ENCODE measurements at regions not wholly inside any gene's neighbourhood (a gene's known extent, or its start where the extent isn't known, plus 50 kb on each side); places are given as distances from the start of the nearest gene placed in this dataset.
A peak's percentile ranks its signal among the peaks of the same experiment; 100 is the strongest.

DNA sequence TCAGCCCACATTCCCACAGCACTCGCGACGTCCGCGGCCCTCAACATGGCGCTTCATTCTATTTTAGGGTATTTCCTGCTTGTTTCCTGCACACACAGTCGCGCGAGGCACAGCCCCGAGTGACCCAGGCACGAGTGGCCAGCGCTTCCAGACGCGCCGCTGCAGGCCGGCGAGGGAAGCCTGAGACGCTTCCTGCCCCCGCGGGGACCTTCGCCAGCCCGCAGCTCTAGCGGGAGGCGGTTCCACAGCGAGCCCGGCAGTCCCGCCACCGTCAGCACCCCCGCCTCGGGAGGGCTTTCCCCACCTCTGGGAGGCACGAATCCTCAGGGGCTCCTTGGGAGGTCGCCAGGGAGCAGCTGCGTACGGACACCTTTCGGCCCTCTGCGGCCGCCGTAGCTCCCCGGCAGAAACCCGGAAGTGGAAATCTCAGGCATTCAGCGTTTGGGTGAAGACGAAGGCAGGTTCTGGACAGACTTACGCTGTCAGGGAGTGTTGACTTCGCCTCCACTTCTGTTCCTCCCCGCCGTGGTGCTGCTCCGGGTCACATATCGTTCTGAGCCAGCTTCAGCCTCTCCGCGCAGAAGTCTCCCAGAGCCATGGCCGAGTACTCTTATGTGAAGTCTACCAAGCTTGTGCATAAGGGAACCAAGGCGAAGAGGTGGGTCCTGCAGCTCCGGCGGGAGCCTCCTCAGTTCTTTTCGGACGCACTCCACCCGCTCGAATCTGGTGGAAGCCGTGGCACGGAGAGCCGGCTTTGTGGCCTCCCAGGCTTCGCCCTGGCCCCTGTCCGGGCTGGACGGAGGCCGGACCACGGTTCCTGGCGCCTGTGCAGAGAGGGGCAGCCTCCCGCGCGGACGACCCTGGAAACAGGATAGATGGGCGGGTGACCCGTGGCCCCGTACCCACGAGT is 2925.9 kb upstream of the OR11H1 start (continued):
- TF ChIP-seq BRF1 (IDR thresholded peaks at IDR 0.05; ENCODE audit: borderline replicate concordance, extremely low read depth, insufficient read length) (no peak), SMAD2 (IDR thresholded peaks at IDR 0.05; ENCODE audit: low read depth, low read length) (no peak), PHF8 (IDR thresholded peaks at IDR 0.05; ENCODE audit: borderline replicate concordance, low read length) (peak; percentile 62), SETDB1 (IDR thresholded peaks at IDR 0.05; ENCODE audit: low read length) (no peak), HCFC1 (IDR thresholded peaks at IDR 0.05; ENCODE audit: low read depth, low read length) (peak; percentile 67), CHCHD3 (CRISPR knock-in tag; IDR thresholded peaks at IDR 0.05) (no peak), NR2C1 (IDR thresholded peaks at IDR 0.05) (peak; percentile 59), NR2C1 (tag; IDR thresholded peaks at IDR 0.05) (peak; percentile 80), EZH2 (IDR thresholded peaks at IDR 0.05; ENCODE audit: borderline replicate concordance, low read depth, low read length) (no peak), ZNF224 (CRISPR knock-in tag; IDR thresholded peaks at IDR 0.05) (no peak), ZNF347 (CRISPR knock-in tag; IDR thresholded peaks at IDR 0.05; ENCODE audit: low read depth) (no peak), DACH1 (IDR thresholded peaks at IDR 0.05; ENCODE audit: partially characterized antibody) (no peak), PHF20 (IDR thresholded peaks at IDR 0.05; ENCODE audit: partially characterized antibody) (peak; percentile 69), CSDE1 (IDR thresholded peaks at IDR 0.05) (no peak), TARDBP (IDR thresholded peaks at IDR 0.05) (peak; percentile 85; the same call in 1 of the 2 replicates), SLC30A9 (CRISPR knock-in tag; IDR thresholded peaks at IDR 0.05) (no peak), ZNF707 (CRISPR knock-in tag; conservative IDR thresholded peaks at IDR 0.05) (no peak), TEAD1 (CRISPR knock-in tag; IDR thresholded peaks at IDR 0.05) (0 out of 4 replicates have a peak, but pooled peaks of 1 of the 2 experiments have one; percentile 6), ZNF583 (CRISPR knock-in tag; IDR thresholded peaks at IDR 0.05) (no peak), RBFOX2 (IDR thresholded peaks at IDR 0.05; ENCODE audit: low read depth, low read length) (peak; percentile 84), TBP (optimal IDR thresholded peaks at IDR 0.05; ENCODE audit: low read depth, low read length) (peak; percentile 42), KDM5B (IDR thresholded peaks at IDR 0.05; ENCODE audit: insufficient replicate concordance, low read depth, low read length) (peak; percentile 64), RCOR1 (IDR thresholded peaks at IDR 0.05; ENCODE audit: borderline replicate concordance in 1 of 2, low read depth in 2 of 2, low read length in 2 of 2) (peak in 1 of 2 experiments; percentile 23; a peak in 1 of 4 replicates)
- TF ChIP-seq, protein P1, sequence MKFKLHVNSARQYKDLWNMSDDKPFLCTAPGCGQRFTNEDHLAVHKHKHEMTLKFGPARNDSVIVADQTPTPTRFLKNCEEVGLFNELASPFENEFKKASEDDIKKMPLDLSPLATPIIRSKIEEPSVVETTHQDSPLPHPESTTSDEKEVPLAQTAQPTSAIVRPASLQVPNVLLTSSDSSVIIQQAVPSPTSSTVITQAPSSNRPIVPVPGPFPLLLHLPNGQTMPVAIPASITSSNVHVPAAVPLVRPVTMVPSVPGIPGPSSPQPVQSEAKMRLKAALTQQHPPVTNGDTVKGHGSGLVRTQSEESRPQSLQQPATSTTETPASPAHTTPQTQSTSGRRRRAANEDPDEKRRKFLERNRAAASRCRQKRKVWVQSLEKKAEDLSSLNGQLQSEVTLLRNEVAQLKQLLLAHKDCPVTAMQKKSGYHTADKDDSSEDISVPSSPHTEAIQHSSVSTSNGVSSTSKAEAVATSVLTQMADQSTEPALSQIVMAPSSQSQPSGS (CRISPR knock-in tag; IDR thresholded peaks at IDR 0.05) = no peak
- TF ChIP-seq, protein P2, sequence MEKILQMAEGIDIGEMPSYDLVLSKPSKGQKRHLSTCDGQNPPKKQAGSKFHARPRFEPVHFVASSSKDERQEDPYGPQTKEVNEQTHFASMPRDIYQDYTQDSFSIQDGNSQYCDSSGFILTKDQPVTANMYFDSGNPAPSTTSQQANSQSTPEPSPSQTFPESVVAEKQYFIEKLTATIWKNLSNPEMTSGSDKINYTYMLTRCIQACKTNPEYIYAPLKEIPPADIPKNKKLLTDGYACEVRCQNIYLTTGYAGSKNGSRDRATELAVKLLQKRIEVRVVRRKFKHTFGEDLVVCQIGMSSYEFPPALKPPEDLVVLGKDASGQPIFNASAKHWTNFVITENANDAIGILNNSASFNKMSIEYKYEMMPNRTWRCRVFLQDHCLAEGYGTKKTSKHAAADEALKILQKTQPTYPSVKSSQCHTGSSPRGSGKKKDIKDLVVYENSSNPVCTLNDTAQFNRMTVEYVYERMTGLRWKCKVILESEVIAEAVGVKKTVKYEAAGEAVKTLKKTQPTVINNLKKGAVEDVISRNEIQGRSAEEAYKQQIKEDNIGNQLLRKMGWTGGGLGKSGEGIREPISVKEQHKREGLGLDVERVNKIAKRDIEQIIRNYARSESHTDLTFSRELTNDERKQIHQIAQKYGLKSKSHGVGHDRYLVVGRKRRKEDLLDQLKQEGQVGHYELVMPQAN (IDR thresholded peaks at IDR 0.05; ENCODE audit: borderline replicate concordance) = no peak; the same call in 1 of the 2 replicates
- TF ChIP-seq, protein P3, sequence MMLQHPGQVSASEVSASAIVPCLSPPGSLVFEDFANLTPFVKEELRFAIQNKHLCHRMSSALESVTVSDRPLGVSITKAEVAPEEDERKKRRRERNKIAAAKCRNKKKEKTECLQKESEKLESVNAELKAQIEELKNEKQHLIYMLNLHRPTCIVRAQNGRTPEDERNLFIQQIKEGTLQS (IDR thresholded peaks at IDR 0.05) = no peak
- TF ChIP-seq, protein P3 (CRISPR knock-in tag; conservative IDR thresholded peaks at IDR 0.05) = no peak
